ENCODE measurements at regions not wholly inside any gene's neighbourhood (a gene's known extent, or its start where the extent isn't known, plus 50 kb on each side); places are given as distances from the start of the nearest gene placed in this dataset.
A peak's percentile ranks its signal among the peaks of the same experiment; 100 is the strongest.

DNA sequence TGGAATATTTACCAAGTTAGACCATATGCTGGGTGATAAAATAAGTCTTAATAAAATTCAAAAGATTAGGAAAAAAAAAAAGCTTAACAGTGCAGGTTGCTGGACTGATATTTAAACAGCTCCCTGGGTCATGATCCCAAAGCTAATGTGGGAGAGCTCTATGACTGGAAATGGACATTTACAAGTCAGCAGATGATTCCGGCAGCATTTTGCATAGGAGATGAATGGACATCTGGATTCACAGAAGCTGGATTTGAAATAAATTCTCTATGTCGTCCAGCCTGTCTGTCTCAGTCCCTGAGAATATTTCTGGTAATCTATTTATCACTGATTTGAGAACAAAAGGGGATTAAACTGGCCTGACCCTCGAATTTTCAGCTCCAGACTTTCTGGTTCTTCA, 52.3 kb upstream of the KLHL25 start:
- H3K27ac Mint-ChIP-seq = no peak overlapping the region

DNA sequence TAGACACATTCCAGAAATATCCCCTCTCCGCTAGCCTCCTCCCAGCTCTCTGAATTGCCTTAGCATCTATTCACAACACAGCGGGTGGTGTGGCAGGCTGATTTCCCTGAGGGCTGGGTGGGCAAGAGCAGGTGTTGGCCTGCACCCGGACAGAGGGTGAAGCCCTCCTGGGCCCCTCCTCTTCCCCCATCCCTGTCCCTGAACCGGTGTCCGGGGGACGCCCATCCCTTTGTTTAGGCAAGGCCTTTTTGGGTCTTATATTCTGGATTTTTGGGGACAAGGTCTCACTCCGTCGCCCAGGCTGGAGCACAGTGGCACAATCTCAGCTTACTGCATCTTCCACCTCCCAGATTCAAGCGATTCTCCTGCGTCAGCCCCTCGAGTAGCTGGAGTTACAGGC, 55.2 kb upstream of the KLHL25 start:
- ATAC-seq = no peak
- DNase-seq = no peak
- Mint-ChIP-seq H3K27ac (no peak overlapping the region), H3K4me1 (peaks cover 0 to 4% (median 2%) of the 10 kb centered on the region in 4 donors), H3K9me3 (no peaks in the 10 kb centered on the region), H3K36me3 (no peaks in the 10 kb centered on the region), H3K27me3 (peaks cover 11 to 25% (median 13%) of the 10 kb centered on the region in 5 donors), H3K4me3 (no peak overlapping the region)
- POLR2A ChIA-PET = no interaction called here

More for the DNA sequence above, 52.3 kb upstream of the KLHL25 start:
- Mint-ChIP-seq H3K36me3 (no peaks in the 10 kb centered on the region), H3K4me1 (no peaks in the 10 kb centered on the region), H3K9me3 (no peaks in the 10 kb centered on the region), H3K4me3 (no peak overlapping the region), H3K27me3 (peaks cover 5 to 25% (median 18%) of the 10 kb centered on the region in 5 donors)
- ATAC-seq (no peak), DNase-seq (no peak)
- POLR2A ChIA-PET = no interaction called here

DNA sequence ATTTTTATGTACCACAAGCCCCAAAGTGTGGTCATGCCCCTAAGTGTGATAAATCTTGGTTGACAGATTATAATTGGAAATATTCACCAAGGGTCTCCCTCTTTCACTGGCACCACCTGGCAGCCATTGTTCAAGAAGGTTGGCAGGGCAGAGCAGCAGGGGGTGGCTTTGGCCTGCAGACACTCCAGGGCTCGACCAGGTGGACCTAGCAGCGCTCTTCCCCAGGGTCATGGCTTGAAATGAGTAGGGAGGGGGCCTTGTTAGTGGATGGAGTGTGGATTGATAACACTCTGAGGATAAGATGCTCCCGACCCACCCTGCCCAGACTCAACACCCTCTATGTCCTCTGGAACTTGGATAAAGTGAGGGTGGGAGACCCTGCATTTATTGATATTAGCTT, 58.2 kb upstream of the KLHL25 start:
- no peaks in the 10 kb centered on the region for H3K36me3 Mint-ChIP-seq
- H3K27me3 Mint-ChIP-seq = peaks cover 13 to 28% (median 22%) of the 10 kb centered on the region in 5 donors
- H3K27ac Mint-ChIP-seq = no peak overlapping the region
- POLR2A ChIA-PET = no interaction called here
- H3K9me3 Mint-ChIP-seq = no peaks in the 10 kb centered on the region
- ATAC-seq = no peak
- H3K4me1 Mint-ChIP-seq = peaks cover 0 to 4% (median 2%) of the 10 kb centered on the region in 4 donors
- DNase-seq = no peak
- H3K4me3 Mint-ChIP-seq = no peak overlapping the region

DNA sequence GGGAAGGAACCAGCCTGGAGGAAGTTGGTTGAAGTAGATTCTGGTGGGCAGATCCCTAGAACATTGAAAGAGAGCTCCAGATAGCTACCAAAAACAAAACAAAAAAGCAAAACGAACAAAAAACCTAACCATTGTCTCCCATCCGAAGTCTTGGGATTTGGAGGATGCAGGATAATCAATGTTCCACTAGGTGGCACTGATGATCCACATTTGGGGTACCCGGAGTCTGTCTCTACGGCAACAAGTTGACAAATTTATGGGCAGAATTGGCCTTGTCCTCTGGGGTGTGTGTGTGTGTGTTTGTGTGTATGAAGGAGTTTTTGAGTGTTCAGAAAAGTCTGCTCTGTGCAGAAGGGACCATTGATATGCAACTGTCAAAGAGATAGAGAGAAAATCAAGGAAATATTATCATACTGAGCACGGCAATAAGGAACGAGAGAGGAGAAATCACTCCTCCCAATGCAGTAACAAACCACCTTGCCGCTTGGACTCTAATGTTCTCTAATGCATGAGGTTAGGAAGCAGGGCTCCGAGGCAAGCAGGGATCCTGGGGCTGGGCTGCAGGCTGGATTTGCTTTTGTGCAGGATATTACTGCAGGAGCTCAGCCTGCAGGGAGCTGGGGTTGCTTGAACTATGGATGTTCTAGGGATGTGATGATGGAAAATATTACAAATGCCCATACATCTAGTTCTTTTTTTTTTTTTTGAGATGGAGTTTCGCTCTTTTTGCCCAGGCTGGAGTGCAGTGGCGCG, 59.8 kb upstream of the KLHL25 start:
- peak in 9 of 10 donors; percentile 26 to 70 (median 56) for DNase-seq
- Mint-ChIP-seq H3K4me1 (peaks cover 0 to 8% (median 7%) of the 10 kb centered on the region in 4 donors), H3K4me3 (no peak overlapping the region), H3K27me3 (peaks cover 14 to 33% (median 31%) of the 10 kb centered on the region in 5 donors), H3K36me3 (no peaks in the 10 kb centered on the region), H3K27ac (peak overlapping the region in 1 of 10 donors; percentile 62), H3K9me3 (no peaks in the 10 kb centered on the region)
- POLR2A ChIA-PET = no interaction called here
- ATAC-seq = peak; percentile 56 to 78

DNA sequence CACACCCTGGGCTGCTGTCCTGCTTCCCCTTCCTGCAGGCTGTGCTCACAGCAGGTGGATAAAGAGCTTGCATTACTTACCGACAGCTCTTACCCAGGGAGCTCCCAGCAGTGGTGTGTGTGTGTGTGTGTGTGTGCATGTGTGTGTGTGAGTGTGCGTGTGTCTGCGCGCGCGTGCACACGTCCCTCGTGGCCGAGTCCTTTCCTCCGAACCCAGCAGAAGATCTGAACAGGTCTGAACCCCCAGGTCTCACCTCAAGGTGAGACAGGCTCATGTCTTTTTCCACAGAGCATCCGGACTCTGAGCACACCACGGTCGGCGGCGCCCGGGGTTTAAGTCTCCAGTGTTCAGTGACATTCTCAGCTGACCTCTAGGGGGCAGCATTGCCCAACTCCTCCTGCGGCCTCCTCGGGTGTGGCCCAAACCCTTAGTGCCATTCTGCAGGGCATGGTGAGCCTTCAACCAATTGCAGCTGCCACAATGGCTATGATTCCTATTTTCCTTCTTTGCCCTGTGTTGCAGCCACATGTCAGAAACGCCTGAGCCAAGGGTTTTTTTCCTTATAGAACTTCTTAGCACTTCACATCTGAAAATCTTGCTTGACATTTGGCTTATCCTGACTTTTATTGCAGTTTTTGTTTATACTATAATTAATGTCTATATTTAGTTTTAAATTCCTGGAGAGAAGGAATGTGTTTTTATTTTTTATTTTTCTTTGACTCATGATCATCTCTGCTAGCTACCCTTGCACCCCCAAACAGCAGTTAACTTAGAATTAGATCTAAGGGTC, 64.1 kb upstream of the KLHL25 start:
- Mint-ChIP-seq H3K36me3 (no peaks in the 10 kb centered on the region), H3K4me1 (peaks cover 0 to 8% (median 7%) of the 10 kb centered on the region in 4 donors), H3K4me3 (peak overlapping the region in 7 of 10 donors; percentile 37 to 62 (median 49)), H3K27me3 (peaks cover 18 to 46% (median 30%) of the 10 kb centered on the region in 5 donors), H3K27ac (peak overlapping the region in 3 of 10 donors; percentile 41 to 88 (median 57)), H3K9me3 (no peaks in the 10 kb centered on the region)
- peak; percentile 92 to 94 for ATAC-seq
- DNase-seq = peak; percentile 38 to 81 (median 67)
- POLR2A ChIA-PET = no interaction called here

DNA sequence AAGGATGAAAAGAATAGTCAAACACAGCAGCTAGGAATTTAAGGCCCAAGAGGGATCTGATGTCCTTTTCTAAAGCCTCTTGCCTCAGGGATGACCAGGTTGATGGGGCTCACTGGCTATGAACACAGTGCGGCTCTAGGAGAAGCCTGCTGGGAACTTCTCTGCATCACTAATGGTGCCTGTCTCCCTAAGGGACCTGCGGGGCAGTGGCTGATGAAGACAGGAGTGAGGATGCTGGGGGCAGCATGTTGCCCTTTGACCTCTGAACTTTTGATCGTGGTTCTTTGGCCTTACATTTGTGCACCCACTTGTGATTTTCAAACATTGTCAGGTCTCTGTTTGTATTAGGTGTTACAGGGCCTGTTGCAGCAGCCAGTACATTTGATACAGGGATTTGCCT, 64.9 kb upstream of the KLHL25 start:
- POLR2A ChIA-PET = no interaction called here
- H3K9me3 Mint-ChIP-seq = no peaks in the 10 kb centered on the region
- no peak overlapping the region for H3K27ac Mint-ChIP-seq

DNA sequence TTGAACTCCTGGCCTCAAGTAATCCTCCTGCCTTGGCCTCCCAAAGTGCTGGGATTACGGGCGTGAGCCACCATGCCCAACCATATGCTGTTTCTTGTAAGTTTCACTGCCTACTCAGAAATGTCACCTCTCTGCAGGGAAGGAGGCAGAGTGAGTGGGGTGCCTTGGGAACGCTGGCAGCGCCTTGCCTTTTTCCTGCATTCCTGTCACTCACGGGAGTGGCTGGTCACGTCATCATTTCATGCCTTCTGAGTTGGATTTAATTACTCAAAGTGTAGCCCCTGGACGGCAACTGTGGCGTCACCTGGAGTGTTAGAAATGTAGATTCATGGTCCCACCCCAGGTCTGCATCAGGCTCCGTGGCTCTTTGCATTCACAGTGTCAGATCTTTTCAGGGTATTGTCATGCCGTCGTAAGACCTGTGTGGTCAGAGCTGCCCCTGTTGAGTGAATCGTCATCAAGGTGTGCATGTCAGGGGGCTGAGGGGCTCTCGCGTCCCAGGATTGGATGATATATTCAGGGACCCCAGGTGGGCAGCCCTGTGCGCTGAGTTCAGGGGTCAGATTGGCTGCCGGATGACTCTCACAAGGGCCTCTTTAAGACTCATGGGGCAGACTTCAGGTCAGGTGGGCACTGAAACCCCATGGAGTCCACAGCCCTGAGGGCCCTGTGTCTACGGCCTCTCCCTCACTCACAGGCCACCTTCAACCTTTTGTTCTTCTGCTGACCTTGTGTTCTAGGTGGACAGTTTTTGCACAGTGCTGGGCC, 65.9 kb upstream of the KLHL25 start:
- POLR2A ChIA-PET = no interaction called here
- Mint-ChIP-seq H3K4me3 (no peak overlapping the region), H3K36me3 (no peaks in the 10 kb centered on the region), H3K9me3 (no peaks in the 10 kb centered on the region), H3K4me1 (peaks cover 4 to 7% (median 4%) of the 10 kb centered on the region in 4 donors), H3K27ac (peak overlapping the region in 1 of 10 donors; percentile 71), H3K27me3 (peaks cover 13 to 37% (median 24%) of the 10 kb centered on the region in 5 donors)
- no peak for ATAC-seq
- DNase-seq = no peak

More for the DNA sequence above, 64.9 kb upstream of the KLHL25 start:
- Mint-ChIP-seq H3K27me3 (peaks cover 13 to 39% (median 24%) of the 10 kb centered on the region in 5 donors), H3K4me1 (peaks cover 0 to 6% (median 4%) of the 10 kb centered on the region in 4 donors), H3K36me3 (no peaks in the 10 kb centered on the region), H3K4me3 (no peak overlapping the region)
- ATAC-seq (no peak), DNase-seq (no peak)

DNA sequence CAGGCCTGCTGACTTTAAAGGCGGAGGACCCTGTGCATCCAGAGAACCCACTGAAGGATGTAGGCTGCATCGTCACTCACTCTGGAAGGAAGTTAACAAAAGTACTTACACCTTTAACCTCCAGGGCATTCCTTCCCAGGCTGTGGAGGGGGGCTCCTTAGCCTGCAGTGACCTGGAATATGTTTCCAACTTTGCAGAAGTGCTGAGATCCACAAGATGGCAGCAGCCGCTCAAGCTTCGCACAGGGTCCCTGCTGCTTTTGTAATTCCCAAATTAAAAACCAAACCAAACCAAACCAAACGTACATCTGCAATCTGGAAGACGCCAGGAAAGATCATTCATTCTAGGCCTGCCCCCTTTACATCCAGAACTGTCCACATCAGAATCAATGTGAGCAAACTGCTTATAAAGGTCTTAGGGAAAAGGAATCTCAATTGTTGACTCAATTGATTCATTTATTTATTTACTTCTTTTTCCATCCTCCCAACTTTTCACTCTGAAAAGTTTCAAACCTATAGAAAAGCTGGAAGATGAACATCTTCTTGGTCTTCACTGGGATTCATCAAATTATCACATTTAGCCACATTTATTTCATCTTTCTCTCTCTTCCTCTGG, 70.5 kb upstream of the KLHL25 start:
- no peaks in the 10 kb centered on the region for H3K36me3 Mint-ChIP-seq
- H3K4me1 Mint-ChIP-seq = peaks cover 0 to 7% (median under 1%) of the 10 kb centered on the region in 4 donors
- DNase-seq = no peak
- no peak overlapping the region for H3K4me3 Mint-ChIP-seq
- H3K27me3 Mint-ChIP-seq = peaks cover 4 to 22% (median 10%) of the 10 kb centered on the region in 5 donors
- no peaks in the 10 kb centered on the region for H3K9me3 Mint-ChIP-seq
- H3K27ac Mint-ChIP-seq = peak overlapping the region in 1 of 10 donors; percentile 10
- POLR2A ChIA-PET = no interaction called here
- ATAC-seq = no peak

DNA sequence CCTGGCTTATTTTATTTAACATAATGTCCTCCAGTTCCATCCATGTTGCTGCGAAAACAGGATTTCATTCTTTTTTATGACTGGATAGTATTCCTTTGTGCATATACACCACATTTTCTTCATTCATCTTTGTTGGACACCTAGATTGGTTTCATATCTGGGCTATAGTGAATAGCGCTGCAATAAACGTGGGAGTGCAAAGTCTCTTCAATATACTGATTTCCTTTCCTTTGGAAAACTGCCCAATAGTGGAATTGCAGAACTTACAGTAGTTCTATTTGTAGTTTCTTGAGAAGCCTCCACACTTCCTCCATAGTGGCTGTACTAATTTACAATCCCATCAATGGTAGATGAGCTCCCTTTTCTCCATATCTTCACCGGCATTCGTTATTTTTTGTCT, 72.5 kb upstream of the KLHL25 start:
- POLR2A ChIA-PET = no interaction called here
- Mint-ChIP-seq H3K4me1 (peaks cover 0 to 7% (median under 1%) of the 10 kb centered on the region in 4 donors), H3K4me3 (no peak overlapping the region), H3K36me3 (no peaks in the 10 kb centered on the region), H3K9me3 (no peaks in the 10 kb centered on the region), H3K27ac (no peak overlapping the region), H3K27me3 (peaks cover 5 to 24% (median 10%) of the 10 kb centered on the region in 5 donors)
- ATAC-seq (no peak), DNase-seq (no peak)

DNA sequence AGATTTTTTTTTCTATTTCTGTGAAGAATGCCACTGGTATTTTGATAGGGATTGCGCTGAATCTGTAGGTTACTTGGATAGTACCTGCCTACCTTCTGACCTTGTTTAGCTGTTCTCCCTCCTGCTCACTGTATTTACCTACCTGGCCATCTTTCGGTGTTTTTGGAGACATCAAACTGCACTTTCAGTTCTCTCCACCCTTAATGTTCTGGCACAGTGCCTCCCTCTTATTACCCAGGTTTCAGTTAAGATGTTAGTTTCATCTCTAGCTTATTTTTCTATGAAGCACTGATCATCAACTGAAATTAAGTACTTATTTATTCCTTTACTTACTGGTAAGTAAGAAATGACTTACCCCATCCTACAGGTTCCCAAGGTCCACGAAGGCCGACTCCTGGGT, 74.4 kb upstream of the KLHL25 start:
- H3K9me3 Mint-ChIP-seq = no peaks in the 10 kb centered on the region
- no peak for DNase-seq
- H3K27ac Mint-ChIP-seq = no peak overlapping the region
- POLR2A ChIA-PET = no interaction called here
- peaks cover 0 to 7% (median under 1%) of the 10 kb centered on the region in 4 donors for H3K4me1 Mint-ChIP-seq
- ATAC-seq = no peak
- H3K36me3 Mint-ChIP-seq = no peaks in the 10 kb centered on the region
- H3K27me3 Mint-ChIP-seq = peaks cover 10 to 28% (median 16%) of the 10 kb centered on the region in 5 donors
- H3K4me3 Mint-ChIP-seq = no peak overlapping the region

DNA sequence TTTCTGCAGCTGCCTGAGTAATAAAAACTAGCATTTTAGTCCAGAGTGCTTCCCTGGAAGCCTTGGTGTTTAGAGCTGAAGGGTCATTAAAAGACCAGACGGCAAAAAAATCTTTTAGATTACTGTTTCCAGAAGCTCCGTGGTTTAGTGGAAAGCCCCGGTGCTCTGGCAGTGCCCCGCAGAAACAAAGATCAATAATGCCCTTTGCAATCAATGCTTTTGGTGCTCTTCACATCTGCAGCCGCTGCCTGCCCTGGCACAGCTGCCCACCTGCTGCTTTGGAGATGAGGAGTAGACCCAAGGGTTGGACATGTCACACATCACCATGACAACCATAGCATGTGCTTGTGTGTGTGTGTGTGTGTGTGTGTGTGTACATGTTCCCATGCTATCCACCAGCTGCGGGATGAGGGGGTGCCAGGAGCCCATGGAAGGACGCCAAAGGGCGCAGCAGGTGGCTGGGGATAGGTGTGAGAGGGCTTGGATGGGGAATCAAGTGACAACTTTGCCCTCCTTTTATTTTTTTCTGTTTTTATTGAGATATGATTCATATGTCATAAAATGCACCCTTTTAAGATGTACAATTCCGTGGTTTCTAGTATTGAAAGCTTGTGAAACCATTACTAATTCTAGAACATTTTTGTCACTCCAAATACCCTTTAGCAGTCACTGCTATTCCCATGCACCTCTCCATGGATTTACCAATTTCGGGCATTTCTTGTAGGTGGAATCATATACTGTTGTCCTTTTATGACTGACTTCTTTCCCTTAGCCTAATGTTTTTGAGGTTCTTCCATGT, 75.7 kb upstream of the KLHL25 start:
- Mint-ChIP-seq H3K27ac (no peak overlapping the region), H3K27me3 (peaks cover 11 to 40% (median 22%) of the 10 kb centered on the region in 5 donors)
- no peak for ATAC-seq

DNA sequence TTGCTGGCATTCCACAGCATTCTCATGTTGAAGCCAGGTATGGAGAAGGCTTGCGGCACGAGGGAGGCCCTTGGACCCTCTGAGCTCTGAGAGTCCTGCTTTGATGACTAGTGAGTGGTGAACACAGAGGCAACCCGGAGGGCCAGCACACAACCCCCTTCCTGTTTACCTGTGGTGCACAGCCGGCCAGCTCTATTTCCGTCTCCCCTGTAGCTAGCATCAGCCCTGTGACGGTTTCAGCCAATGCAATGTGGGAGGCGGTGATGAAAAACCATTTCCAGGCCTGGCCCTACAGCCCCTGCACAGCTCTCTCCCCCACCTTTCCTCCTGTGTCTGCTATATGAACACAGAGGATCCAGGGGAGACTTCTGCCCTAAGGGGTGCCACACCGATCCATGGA, 76.8 kb upstream of the KLHL25 start:
- POLR2A ChIA-PET = no interaction called here
- no peak for ATAC-seq
- Mint-ChIP-seq H3K4me1 (no peaks in the 10 kb centered on the region), H3K4me3 (no peak overlapping the region), H3K27me3 (peaks cover 16 to 46% (median 31%) of the 10 kb centered on the region in 5 donors), H3K36me3 (no peaks in the 10 kb centered on the region), H3K27ac (no peak overlapping the region), H3K9me3 (no peaks in the 10 kb centered on the region)
- DNase-seq = no peak

More for the DNA sequence above, 75.7 kb upstream of the KLHL25 start:
- H3K4me1 Mint-ChIP-seq = peaks cover 0 to 4% (median 0%) of the 10 kb centered on the region in 4 donors
- no peak overlapping the region for H3K4me3 Mint-ChIP-seq
- H3K9me3 Mint-ChIP-seq = no peaks in the 10 kb centered on the region
- H3K36me3 Mint-ChIP-seq = no peaks in the 10 kb centered on the region
- DNase-seq = no peak
- POLR2A ChIA-PET = no interaction called here

Data from naive thymus-derived CD8-positive, alpha-beta T cell (primary cell).